H1 (cell line): ENCODE measurements at regions not wholly inside any gene's neighbourhood (a gene's known extent, or its start where the extent isn't known, plus 50 kb on each side); places are given as distances from the start of the nearest gene placed in this dataset.

ENCODE experiments used
- ATF2 ChIP-seq: IDR thresholded peaks from 2 replicates; pipeline ENCODE4 v1.6.1; 2012; ENCODE audit warnings: low read length, inconsistent platforms
- CBX8 ChIP-seq: fragments of 300-800, 300-1000 bp; sonication (generic); IDR thresholded peaks from 2 replicates; pipeline ENCODE4 v1.7.1; 2016; ENCODE audit warnings: low read depth, low read length, borderline replicate concordance
- CTCF ChIP-seq, 3 experiments: IDR thresholded peaks; 1 replicate in 2 of 3; 2 replicates in 1 of 3; pipeline versions ENCODE4 v1.5.1 to v1.6.1; 2011; ENCODE audit warnings: low read length in 3 of 3, mild to moderate bottlenecking in 3 of 3, inconsistent platforms in 2 of 3, low read depth in 1 of 3, moderate library complexity in 1 of 3; ENCODE audit not compliant: insufficient read depth in 1 of 3; ENCODE audit errors: control extremely low read depth in 1 of 3
- EZH2 ChIP-seq: fragments of 200-600 bp; sonication (generic); IDR thresholded peaks from 2 replicates; pipeline ENCODE4 v1.7.1; 2012; ENCODE audit warnings: low read depth, mild to moderate bottlenecking, moderate library complexity, low read length, inconsistent platforms; ENCODE audit not compliant: severe bottlenecking
- GABPA ChIP-seq: IDR thresholded peaks from 2 replicates; pipeline ENCODE4 v1.6.1; 2011; ENCODE audit warnings: mild to moderate bottlenecking, low read length, moderate library complexity, borderline replicate concordance; ENCODE audit not compliant: insufficient read depth
- POLR2AphosphoS5 ChIP-seq: IDR thresholded peaks from 2 replicates; pipeline ENCODE4 v1.6.1; 2011; ENCODE audit warnings: low read depth, low read length
- RAD21 ChIP-seq, 2 experiments: IDR thresholded peaks in 1 of 2; conservative IDR thresholded peaks in 1 of 2; 2 replicates each; pipeline ENCODE4 v1.6.1; 2011; ENCODE audit warnings: low read depth in 2 of 2, low read length in 2 of 2, improper control_type of control experiment in 1 of 2, inconsistent platforms in 1 of 2, mild to moderate bottlenecking in 1 of 2, moderate library complexity in 1 of 2
- RXRA ChIP-seq: IDR thresholded peaks from 2 replicates; pipeline ENCODE4 v1.6.1; 2011; ENCODE audit warnings: low read depth, mild to moderate bottlenecking, low read length, moderate library complexity; ENCODE audit not compliant: insufficient read depth
- SP4 ChIP-seq: IDR thresholded peaks from 2 replicates; pipeline ENCODE4 v1.6.1; 2012; ENCODE audit warnings: low read length, inconsistent platforms
- SUZ12 ChIP-seq: fragments of 200-600 bp; sonication (generic); IDR thresholded peaks from 2 replicates; pipeline ENCODE4 v1.6.1; 2012; ENCODE audit warnings: mild to moderate bottlenecking, inconsistent platforms, low read length, moderate library complexity, mixed read lengths
- USF2 ChIP-seq: IDR thresholded peaks from 2 replicates; pipeline ENCODE4 v1.6.1; 2011; ENCODE audit warnings: low read length, improper control_type of control experiment

- TF ChIP-seq GABPA (no peak), SUZ12 (no peak), CTCF (IDR thresholded peaks at IDR 0.05; ENCODE audit: control extremely low read depth in 1 of 3, insufficient read depth in 1 of 3, low read depth in 1 of 3, low read length in 3 of 3) (no peak), CBX8 (no peak), POLR2AphosphoS5 (no peak), RAD21 (IDR thresholded peaks at IDR 0.05 in 1 of 2, conservative IDR thresholded peaks at IDR 0.05 in 1 of 2; ENCODE audit: low read depth in 2 of 2, low read length in 2 of 2) (no peak), ATF2 (no peak), USF2 (no peak), EZH2 (no peak), SP4 (no peak), RXRA (no peak)
Measured at GRCh38 chr3:34346656-34347055, 548.2 kb downstream of the PDCD6IP start.
